ENCODE measurements at regions not wholly inside any gene's neighbourhood (a gene's known extent, or its start where the extent isn't known, plus 50 kb on each side); places are given as distances from the start of the nearest gene placed in this dataset.

GRCh38 chr21:31798842-31799704 is 67.2 kb upstream of the SCAF4 start:
- no peak for TF ChIP-seq CTCF (IDR thresholded peaks at IDR 0.05; ENCODE audit: low read length)
- no peak for TF ChIP-seq EZH2 (IDR thresholded peaks at IDR 0.05; ENCODE audit: borderline replicate concordance, low read length)
